Cardiac fibroblast (primary cell): ENCODE measurements at regions not wholly inside any gene's neighbourhood (a gene's known extent, or its start where the extent isn't known, plus 50 kb on each side); places are given as distances from the start of the nearest gene placed in this dataset.

ENCODE experiments used
- DNase-seq, 2 donors: peaks; one replicate each; pipeline versions ENCODE4 v3.0.0 to v3.0.0-alpha.2; 2010; ENCODE audit warnings: low read depth in 2 of 2
- H3K4me3 ChIP-seq, 2 donors: replicated peaks in 1 of 2; 1 replicate in 1 of 2; 2 replicates in 1 of 2; pipeline ENCODE4 v1.5.1; 2011; ENCODE audit warnings: low read depth in 2 of 2, low read length in 2 of 2, mild to moderate bottlenecking in 2 of 2, moderate library complexity in 1 of 2
- CTCF ChIP-seq: IDR thresholded peaks from one replicate; pipeline ENCODE4 v1.5.1; 2011; ENCODE audit warnings: low read depth, mild to moderate bottlenecking, low read length, inconsistent platforms

- DNase-seq: no peak
- no peak for TF ChIP-seq CTCF
These were observed 201.0 kb downstream of the GXYLT1 start for GRCh38 chr12:41943671-41944070.

GRCh38 chr12:41942354-41942753, 202.3 kb downstream of the GXYLT1 start:
- TF ChIP-seq CTCF: no peak
- DNase-seq: no peak
- no peak overlapping the region for H3K4me3 ChIP-seq

More at GRCh38 chr12:41943671-41944070, 201.0 kb downstream of the GXYLT1 start:
- no peak overlapping the region for H3K4me3 ChIP-seq

- DNase-seq: no peak
- H3K4me3 ChIP-seq: no peak overlapping the region
- no peak for TF ChIP-seq CTCF
These were observed 203.6 kb downstream of the GXYLT1 start for GRCh38 chr12:41941079-41941478.

- H3K4me3 ChIP-seq: no peak overlapping the region
- no peak for TF ChIP-seq CTCF
- no peak for DNase-seq
These were observed 204.1 kb downstream of the GXYLT1 start for GRCh38 chr12:41940571-41940970.

GRCh38 chr12:41936333-41936732, 208.3 kb downstream of the GXYLT1 start:
- H3K4me3 ChIP-seq: no peak overlapping the region
- TF ChIP-seq CTCF: no peak
- DNase-seq: no peak

GRCh38 chr12:41935911-41936310, 208.8 kb downstream of the GXYLT1 start:
- TF ChIP-seq CTCF: no peak
- no peak for DNase-seq
- no peak overlapping the region for H3K4me3 ChIP-seq

- no peak for TF ChIP-seq CTCF
- peak; percentile 9 to 48 for DNase-seq
- H3K4me3 ChIP-seq: peak overlapping the region; percentile 39 to 50
These were observed 212.1 kb downstream of the GXYLT1 start for GRCh38 chr12:41932470-41932991.
